Duodenal mucosa (tissue), 2 donors: ENCODE measurements at regions not wholly inside any gene's neighbourhood (a gene's known extent, or its start where the extent isn't known, plus 50 kb on each side); places are given as distances from the start of the nearest gene placed in this dataset.

ENCODE experiments used
- H3K27ac ChIP-seq: one replicate; pipeline ENCODE4 v1.7.0; 2013; ENCODE audit warnings: low read depth, low read length
- H3K27me3 ChIP-seq, 2 donors: one replicate each; pipeline ENCODE4 v1.7.0; 2013; ENCODE audit warnings: low read length in 2 of 2, control low read depth in 1 of 2; ENCODE audit not compliant: insufficient read depth in 2 of 2, control insufficient read depth in 1 of 2
- H3K36me3 ChIP-seq, 2 donors: one replicate each; pipeline ENCODE4 v1.7.0; 2013; ENCODE audit warnings: low read length in 2 of 2, control low read depth in 1 of 2; ENCODE audit not compliant: insufficient read depth in 2 of 2, control insufficient read depth in 1 of 2
- H3K4me1 ChIP-seq, 2 donors: one replicate each; pipeline ENCODE4 v1.7.0; 2013; ENCODE audit warnings: low read length in 2 of 2, control low read depth in 1 of 2; ENCODE audit not compliant: insufficient read depth in 2 of 2, control insufficient read depth in 1 of 2
- H3K4me3 ChIP-seq, 2 donors: one replicate each; pipeline ENCODE4 v1.7.0; 2013; ENCODE audit warnings: low read length in 2 of 2, low read depth in 1 of 2
- H3K9ac ChIP-seq, 2 donors: one replicate each; pipeline ENCODE4 v1.7.0; 2013; ENCODE audit warnings: low read length in 2 of 2, low read depth in 1 of 2
- H3K9me3 ChIP-seq, 2 donors: one replicate each; pipeline ENCODE4 v1.7.0; 2013; ENCODE audit warnings: low read length in 2 of 2, control low read depth in 1 of 2; ENCODE audit not compliant: control insufficient read depth in 1 of 2

DNA sequence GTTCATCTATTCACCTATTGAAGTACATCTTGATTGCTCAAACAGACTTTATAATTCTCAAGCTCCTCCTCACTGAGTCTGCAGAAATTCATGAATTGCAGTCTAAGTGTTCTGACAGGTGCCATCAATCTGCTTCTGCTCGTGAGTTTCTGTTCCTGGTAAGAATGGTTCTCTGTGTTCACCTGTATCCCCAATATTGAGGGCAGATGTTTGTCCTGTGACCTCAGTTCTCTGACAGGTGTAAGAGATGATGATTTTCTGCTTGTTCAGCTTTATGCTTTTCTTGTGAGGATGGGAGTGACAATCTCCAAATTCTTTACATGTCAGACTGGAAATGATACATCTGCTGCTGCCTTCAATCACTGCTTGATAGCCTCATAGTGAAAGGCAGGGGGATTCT, 736.9 kb upstream of the COBL start:
- no peak overlapping the region for H3K4me3 ChIP-seq
- H3K27me3 ChIP-seq: no peaks in the 10 kb centered on the region
- no peaks in the 10 kb centered on the region for H3K9me3 ChIP-seq
- no peak overlapping the region for H3K27ac ChIP-seq
- no peaks in the 10 kb centered on the region for H3K36me3 ChIP-seq
- no peaks in the 10 kb centered on the region for H3K4me1 ChIP-seq
- no peak overlapping the region for H3K9ac ChIP-seq

DNA sequence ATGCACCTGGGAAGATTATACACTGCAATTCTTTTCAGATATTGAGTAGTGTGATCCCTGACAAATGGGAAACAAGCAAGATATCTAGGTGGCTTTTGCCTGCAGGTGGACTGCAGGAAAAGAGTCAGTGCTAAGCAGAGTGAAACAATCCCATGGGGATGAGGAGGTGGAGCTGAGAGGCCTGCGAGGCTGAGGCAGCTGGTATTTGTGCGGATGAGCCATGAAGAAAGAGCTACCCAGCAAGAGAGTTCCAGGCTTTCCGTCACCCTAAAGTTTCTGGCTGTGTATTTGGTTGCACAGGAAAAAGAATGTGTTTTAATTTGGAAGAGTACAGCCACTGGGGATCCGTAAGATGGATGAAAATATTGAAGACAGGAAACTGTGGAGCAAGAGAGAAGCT, 714.1 kb upstream of the COBL start:
- H3K27ac ChIP-seq: no peak overlapping the region
- H3K4me3 ChIP-seq: no peak overlapping the region
- no peaks in the 10 kb centered on the region for H3K9me3 ChIP-seq
- no peak overlapping the region for H3K9ac ChIP-seq
- H3K27me3 ChIP-seq: no peaks in the 10 kb centered on the region
- H3K4me1 ChIP-seq: no peaks in the 10 kb centered on the region
- no peaks in the 10 kb centered on the region for H3K36me3 ChIP-seq

DNA sequence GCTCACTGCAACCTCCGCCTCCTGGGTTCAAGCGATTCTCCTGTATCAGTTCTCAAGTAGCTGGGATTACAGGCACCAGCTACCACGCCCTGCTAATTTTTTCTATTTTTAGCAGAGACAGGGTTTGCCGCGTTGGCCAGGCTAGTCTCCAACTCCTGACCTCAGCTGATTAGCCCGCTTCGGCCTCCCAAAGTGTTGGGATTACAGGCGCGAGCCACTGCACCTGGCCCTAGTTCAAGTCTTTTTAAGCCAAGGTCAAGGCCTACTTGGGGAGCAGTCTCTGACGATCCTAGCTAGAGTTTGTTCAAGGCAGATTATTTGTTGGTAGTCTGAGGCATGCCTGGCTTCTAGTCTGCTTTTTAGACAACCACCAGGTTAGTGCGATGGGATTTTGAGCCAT, 709.5 kb upstream of the COBL start:
- Histone ChIP-seq H3K27ac (no peak overlapping the region), H3K9me3 (no peaks in the 10 kb centered on the region), H3K4me3 (no peak overlapping the region), H3K27me3 (no peaks in the 10 kb centered on the region), H3K4me1 (no peaks in the 10 kb centered on the region), H3K9ac (no peak overlapping the region), H3K36me3 (no peaks in the 10 kb centered on the region)

DNA sequence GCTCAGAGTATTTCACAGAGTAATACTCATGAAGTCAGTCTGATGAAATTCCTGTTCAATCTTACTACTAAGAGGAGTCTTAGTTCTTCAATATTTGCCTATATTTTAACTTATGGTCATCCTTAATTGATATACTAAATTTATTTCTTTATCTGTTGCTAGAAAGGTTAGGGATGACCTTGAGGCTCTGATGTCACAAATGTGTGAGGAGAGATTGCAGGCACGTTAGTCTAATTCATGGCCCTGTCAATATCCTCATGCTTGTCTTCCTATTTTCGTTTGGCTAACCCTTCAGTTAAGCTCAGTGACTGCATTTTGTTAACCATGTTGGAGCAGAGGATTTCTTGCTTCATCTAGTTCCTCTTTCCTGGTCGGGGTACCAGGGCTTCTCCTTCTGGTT, 704.7 kb upstream of the COBL start:
- Histone ChIP-seq H3K27me3 (no peaks in the 10 kb centered on the region), H3K9ac (no peak overlapping the region), H3K4me3 (no peak overlapping the region), H3K9me3 (no peaks in the 10 kb centered on the region), H3K27ac (no peak overlapping the region), H3K4me1 (peaks cover 0 to 6% of the 10 kb centered on the region in 2 donors), H3K36me3 (no peaks in the 10 kb centered on the region)

DNA sequence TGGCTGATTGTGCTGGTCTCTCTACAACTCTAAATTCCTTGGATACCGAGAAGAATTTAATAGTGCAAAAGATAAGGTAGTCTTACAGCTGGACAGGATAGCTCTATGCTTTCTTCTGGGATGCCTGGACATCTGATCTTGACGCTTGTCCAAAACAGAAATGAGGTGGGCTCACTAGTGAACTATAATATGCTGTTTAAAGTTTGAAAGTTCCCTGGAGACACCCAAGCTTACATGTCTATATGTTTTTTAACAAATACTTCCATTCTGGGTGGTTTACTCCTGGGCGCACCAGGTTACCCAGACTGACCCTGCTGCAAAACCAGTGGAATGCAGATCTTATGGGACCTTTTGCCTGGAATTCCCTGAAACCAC, 702.1 kb upstream of the COBL start:
- Histone ChIP-seq H3K9ac (no peak overlapping the region), H3K4me3 (peak overlapping the region; percentile 38 to 63)

DNA sequence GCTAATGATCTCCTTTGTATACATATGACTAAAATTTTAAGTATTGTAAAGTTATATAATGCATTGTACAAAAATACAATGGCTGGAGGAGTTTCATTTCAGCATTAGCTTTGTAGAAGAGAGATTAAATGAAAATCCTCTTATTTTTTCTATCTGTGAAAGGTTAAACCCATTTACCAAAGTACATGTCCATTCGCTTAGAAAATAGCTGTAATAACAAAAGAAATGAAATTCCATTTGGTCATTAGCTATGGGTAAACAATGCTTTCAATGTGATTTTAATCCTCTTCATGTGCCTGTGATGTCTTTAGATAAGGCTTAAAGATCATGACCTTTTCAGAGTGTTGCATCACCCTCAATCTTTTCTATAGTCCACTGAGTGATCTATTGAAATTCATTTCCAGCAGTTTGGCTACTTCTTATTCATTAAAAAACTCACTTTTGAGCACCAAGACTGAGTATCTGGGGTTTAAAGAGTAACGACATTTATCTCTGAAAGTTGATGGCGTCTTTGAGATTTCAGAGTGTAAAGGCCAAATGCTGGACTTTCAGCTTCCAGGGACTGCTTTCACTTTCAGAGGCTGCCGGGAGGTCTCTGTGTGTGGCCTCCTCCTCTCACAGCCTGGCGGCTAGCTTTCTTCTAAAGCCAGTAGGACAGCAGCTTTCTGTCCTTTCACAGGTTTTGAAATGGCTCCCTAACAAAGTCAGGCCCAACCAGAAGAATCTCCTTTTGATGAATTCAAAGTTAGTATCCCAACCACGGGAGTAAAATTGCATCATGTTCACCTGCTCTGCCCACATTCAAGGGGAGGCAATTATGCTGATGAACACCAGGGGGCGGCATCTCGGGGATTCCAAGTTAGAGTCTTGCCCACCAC, 701.4 kb upstream of the COBL start:
- H3K9ac ChIP-seq: no peak overlapping the region
- no peak overlapping the region for H3K27ac ChIP-seq
- peak overlapping the region; percentile 38 to 63 for H3K4me3 ChIP-seq

More for the DNA sequence above, 702.1 kb upstream of the COBL start:
- no peak overlapping the region for H3K27ac ChIP-seq
- H3K9me3 ChIP-seq: no peaks in the 10 kb centered on the region
- no peaks in the 10 kb centered on the region for H3K27me3 ChIP-seq
- peaks cover 0 to 6% of the 10 kb centered on the region in 2 donors for H3K4me1 ChIP-seq
- no peaks in the 10 kb centered on the region for H3K36me3 ChIP-seq

GRCh38 chr7:52009181-52009580, 692.6 kb upstream of the COBL start:
- Histone ChIP-seq H3K9me3 (no peaks in the 10 kb centered on the region), H3K27ac (no peak overlapping the region), H3K27me3 (no peaks in the 10 kb centered on the region), H3K9ac (no peak overlapping the region), H3K4me3 (no peak overlapping the region), H3K4me1 (peaks cover 0 to 5% of the 10 kb centered on the region in 2 donors), H3K36me3 (no peaks in the 10 kb centered on the region)

More for the DNA sequence above, 701.4 kb upstream of the COBL start:
- no peaks in the 10 kb centered on the region for H3K27me3 ChIP-seq
- no peaks in the 10 kb centered on the region for H3K9me3 ChIP-seq
- no peaks in the 10 kb centered on the region for H3K36me3 ChIP-seq
- peaks cover 0 to 6% of the 10 kb centered on the region in 2 donors for H3K4me1 ChIP-seq

DNA sequence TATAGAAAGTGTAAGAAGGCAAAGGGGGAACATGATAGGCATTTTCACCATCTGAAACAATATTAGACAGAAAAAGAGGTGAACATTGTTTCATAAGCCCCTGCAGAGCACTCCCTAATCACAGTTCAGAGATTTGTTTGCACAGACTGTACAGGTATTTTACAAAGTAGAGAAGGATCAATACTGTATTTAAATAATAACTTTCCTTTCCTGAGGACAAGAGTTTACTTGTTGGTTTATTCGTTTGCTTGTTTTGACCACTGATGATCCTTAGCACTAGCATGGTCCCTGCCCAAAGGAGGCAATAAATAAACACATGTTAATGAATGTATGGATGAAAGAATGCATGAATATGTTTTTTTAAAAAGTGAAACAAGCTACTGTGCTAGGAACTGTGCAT, 690.1 kb upstream of the COBL start:
- Histone ChIP-seq H3K4me1 (peaks cover 0 to 5% of the 10 kb centered on the region in 2 donors), H3K9ac (no peak overlapping the region), H3K9me3 (no peaks in the 10 kb centered on the region), H3K27ac (no peak overlapping the region), H3K36me3 (no peaks in the 10 kb centered on the region), H3K27me3 (no peaks in the 10 kb centered on the region), H3K4me3 (no peak overlapping the region)

GRCh38 chr7:52005613-52006012, 689.0 kb upstream of the COBL start:
- no peak overlapping the region for H3K9ac ChIP-seq
- no peaks in the 10 kb centered on the region for H3K36me3 ChIP-seq
- H3K27me3 ChIP-seq: no peaks in the 10 kb centered on the region
- no peaks in the 10 kb centered on the region for H3K9me3 ChIP-seq
- no peak overlapping the region for H3K4me3 ChIP-seq
- peaks cover 0 to 5% of the 10 kb centered on the region in 2 donors for H3K4me1 ChIP-seq
- H3K27ac ChIP-seq: no peak overlapping the region

DNA sequence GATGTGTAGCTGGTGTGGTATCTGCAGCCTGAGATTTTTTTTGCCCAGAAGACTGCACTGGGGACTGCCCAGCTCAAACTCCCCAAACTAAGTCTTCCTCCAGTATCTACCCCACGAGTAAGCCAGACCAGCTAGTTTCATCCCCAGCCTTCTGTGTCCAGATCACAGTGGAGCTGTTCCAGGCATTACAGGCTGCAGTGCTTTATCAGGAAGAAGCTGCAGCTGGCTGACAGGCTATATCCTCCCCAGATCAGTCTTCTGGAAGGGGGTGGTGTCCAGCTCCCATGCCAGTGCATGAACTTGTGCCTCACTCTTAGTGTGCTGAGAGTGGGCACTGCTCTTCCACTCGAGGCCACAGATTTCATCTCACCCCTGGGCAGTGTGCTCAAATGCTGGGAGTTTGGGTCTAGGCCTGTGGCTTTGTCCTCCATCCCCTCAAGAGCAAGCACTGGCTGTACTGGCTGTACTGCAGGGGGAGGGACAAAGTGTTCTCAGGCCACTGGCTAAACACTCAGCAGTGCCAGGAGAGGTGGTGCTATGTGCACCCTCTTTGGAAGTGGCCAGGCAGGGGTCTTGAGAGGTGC, 679.1 kb upstream of the COBL start:
- Histone ChIP-seq H3K27me3 (no peaks in the 10 kb centered on the region), H3K36me3 (no peaks in the 10 kb centered on the region), H3K27ac (no peak overlapping the region), H3K4me3 (no peak overlapping the region), H3K9me3 (no peaks in the 10 kb centered on the region), H3K4me1 (no peaks in the 10 kb centered on the region), H3K9ac (no peak overlapping the region)
